Ishikawa (cell line): ENCODE measurements at regions not wholly inside any gene's neighbourhood (a gene's known extent, or its start where the extent isn't known, plus 50 kb on each side); places are given as distances from the start of the nearest gene placed in this dataset.

Source experiments
- CEBPB ChIP-seq: IDR thresholded peaks from 2 replicates; pipeline ENCODE4 v1.6.1; 2012
- CREB1 ChIP-seq: IDR thresholded peaks from 2 replicates; pipeline ENCODE4 v1.6.1; 2012; ENCODE audit warnings: low read depth
- EGR1 ChIP-seq: IDR thresholded peaks from 2 replicates; pipeline ENCODE4 v1.6.1; 2012
- EP300 ChIP-seq: IDR thresholded peaks from 2 replicates; pipeline ENCODE4 v1.6.1; 2012; ENCODE audit warnings: borderline replicate concordance
- FOXM1 ChIP-seq: IDR thresholded peaks from 2 replicates; pipeline ENCODE4 v1.6.1; 2012; ENCODE audit warnings: low read depth, borderline replicate concordance
- MAX ChIP-seq: IDR thresholded peaks from 2 replicates; pipeline ENCODE4 v1.6.1; 2012
- NFIC ChIP-seq: IDR thresholded peaks from 2 replicates; pipeline ENCODE4 v1.6.1; 2012
- RAD21 ChIP-seq: IDR thresholded peaks from 2 replicates; pipeline ENCODE4 v1.6.1; 2012; ENCODE audit warnings: low read depth
- REST ChIP-seq: IDR thresholded peaks from 2 replicates; pipeline ENCODE4 v1.6.1; 2012; ENCODE audit warnings: low read depth, mild to moderate bottlenecking
- TAF1 ChIP-seq: IDR thresholded peaks from 2 replicates; pipeline ENCODE4 v1.6.1; 2012; ENCODE audit warnings: low read depth, mild to moderate bottlenecking
- TCF12 ChIP-seq: IDR thresholded peaks from 2 replicates; pipeline ENCODE4 v1.6.1; 2012; ENCODE audit warnings: low read depth
- TEAD4 ChIP-seq: IDR thresholded peaks from 2 replicates; pipeline ENCODE4 v1.6.1; 2012
- USF1 ChIP-seq: IDR thresholded peaks from 2 replicates; pipeline ENCODE4 v1.6.1; 2012
- YY1 ChIP-seq: IDR thresholded peaks from 2 replicates; pipeline ENCODE4 v1.6.1; 2012; ENCODE audit warnings: low read depth
- ZBTB7A ChIP-seq: IDR thresholded peaks from 2 replicates; pipeline ENCODE4 v1.6.1; 2012; ENCODE audit warnings: low read depth

- TF ChIP-seq USF1: no peak
- no peak for TF ChIP-seq REST
- no peak for TF ChIP-seq TCF12
- TF ChIP-seq YY1: no peak
- no peak for TF ChIP-seq CREB1
- TF ChIP-seq EGR1: no peak
- no peak for TF ChIP-seq CEBPB
- no peak for TF ChIP-seq TEAD4
- TF ChIP-seq EP300: no peak
- TF ChIP-seq TAF1: no peak
- TF ChIP-seq NFIC: no peak
- no peak for TF ChIP-seq FOXM1
- no peak for TF ChIP-seq MAX
- no peak for TF ChIP-seq ZBTB7A
- no peak for TF ChIP-seq RAD21
These were observed 52.7 kb upstream of the TESK1 start for GRCh38 chr9:35552376-35552775.

GRCh38 chr9:35552837-35553236 is 52.2 kb upstream of the TESK1 start:
- TF ChIP-seq EP300 (no peak), RAD21 (0 out of 2 replicates have a peak, but pooled peaks have one; percentile 2), TEAD4 (0 out of 2 replicates have a peak, but pooled peaks have one; percentile 10), NFIC (no peak)

- no peak for TF ChIP-seq EP300
- TF ChIP-seq USF1: no peak
- TF ChIP-seq MAX: no peak
- TF ChIP-seq RAD21: peak; percentile 99
These were observed 51.2 kb upstream of the TESK1 start for GRCh38 chr9:35553670-35554543.

- no peak for TF ChIP-seq RAD21
- TF ChIP-seq TEAD4: no peak
- TF ChIP-seq EP300: no peak
- TF ChIP-seq REST: no peak
- no peak for TF ChIP-seq TCF12
- no peak for TF ChIP-seq NFIC
- no peak for TF ChIP-seq MAX
- no peak for TF ChIP-seq EGR1
- no peak for TF ChIP-seq FOXM1
- TF ChIP-seq CEBPB: no peak
These were observed 49.8 kb upstream of the TESK1 start for GRCh38 chr9:35555246-35555701.
